HG02759 (cell line): ENCODE measurements at regions not wholly inside any gene's neighbourhood (a gene's known extent, or its start where the extent isn't known, plus 50 kb on each side); places are given as distances from the start of the nearest gene placed in this dataset.
A peak's percentile ranks its signal among the peaks of the same experiment; 100 is the strongest.

ENCODE experiments used
- ATAC-seq: cut with Tn5 transposase; IDR thresholded peaks from one replicate; pipeline ENCODE4 v1.9.1; 2021; ENCODE audit warnings: mild to moderate bottlenecking, moderate library complexity; ENCODE audit not compliant: unreplicated experiment

DNA sequence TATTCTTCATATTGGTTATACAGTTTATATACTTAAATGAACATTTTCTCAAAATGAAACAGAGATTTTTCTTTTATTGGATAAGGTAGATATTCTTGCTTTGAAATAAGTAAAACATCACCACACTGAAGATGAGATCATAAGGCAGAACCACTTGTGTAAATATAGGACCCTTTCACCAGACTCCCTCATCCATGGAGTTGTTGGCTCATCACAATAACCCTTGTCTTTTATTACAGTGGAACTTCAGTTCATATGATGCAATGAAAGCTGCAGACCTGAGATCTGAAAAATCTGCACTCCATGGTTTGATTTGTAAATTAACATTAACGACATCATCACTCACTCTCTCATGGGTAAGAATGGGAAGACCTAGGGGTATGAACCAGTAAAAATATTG is 51.9 kb upstream of the DBX2 start:
- ATAC-seq = no peak

GRCh38 chr12:45105996-45106395 is 55.1 kb upstream of the DBX2 start:
- no peak for ATAC-seq

DNA sequence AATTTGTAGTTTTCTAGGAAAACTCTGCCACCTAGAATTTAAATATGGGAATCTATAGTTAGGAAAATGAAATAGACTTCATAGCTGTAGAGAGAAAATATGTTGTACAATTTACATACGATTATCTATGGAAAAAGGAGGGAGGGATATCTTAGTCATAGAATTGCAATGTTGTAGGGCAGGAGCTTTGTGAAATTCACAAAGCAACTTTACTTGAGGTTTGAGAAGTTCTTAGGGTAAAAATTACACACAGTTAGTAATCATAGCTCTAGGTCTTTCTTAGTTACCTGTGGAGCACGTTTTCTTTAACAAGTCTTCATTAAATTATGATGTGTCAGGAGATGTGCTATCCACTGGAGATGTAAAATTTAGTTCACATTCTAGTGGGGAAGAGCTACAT is 61.4 kb upstream of the DBX2 start:
- no peak for ATAC-seq

GRCh38 chr12:45121224-45121623 is 70.3 kb upstream of the DBX2 start:
- no peak for ATAC-seq

- ATAC-seq = no peak
These were observed 72.0 kb upstream of the DBX2 start for GRCh38 chr12:45122768-45123380.

DNA sequence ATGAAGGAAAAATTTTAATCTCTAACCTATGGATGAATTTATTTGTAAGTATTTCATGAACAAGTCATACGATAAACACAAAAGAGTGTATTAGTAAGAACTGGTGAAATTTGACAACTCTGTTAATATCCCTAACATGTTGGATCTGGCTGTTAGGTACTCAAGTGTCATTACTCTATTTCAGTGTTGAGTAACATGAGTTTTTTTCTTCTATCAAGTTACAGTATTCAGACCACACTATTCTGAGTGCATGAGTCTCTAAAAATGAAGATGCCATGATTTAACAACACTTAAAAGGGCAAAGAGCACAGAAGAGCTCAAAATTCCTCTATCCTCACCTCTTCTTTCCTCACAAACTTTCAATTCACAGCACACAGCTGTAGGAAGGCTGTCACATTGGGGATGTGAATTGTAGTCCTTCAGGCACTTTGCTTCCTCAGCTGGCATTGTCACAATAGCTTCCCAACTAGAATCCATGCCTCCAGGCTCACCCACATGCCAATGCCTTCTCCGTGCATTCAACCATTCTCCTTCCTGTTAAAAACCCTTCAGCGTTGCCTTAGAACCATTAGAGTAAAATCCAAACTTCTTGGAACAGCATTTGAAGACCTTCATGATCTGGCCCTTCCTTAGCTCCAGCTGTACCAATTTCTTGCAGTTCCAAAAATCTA is 73.7 kb upstream of the DBX2 start:
- ATAC-seq = no peak

DNA sequence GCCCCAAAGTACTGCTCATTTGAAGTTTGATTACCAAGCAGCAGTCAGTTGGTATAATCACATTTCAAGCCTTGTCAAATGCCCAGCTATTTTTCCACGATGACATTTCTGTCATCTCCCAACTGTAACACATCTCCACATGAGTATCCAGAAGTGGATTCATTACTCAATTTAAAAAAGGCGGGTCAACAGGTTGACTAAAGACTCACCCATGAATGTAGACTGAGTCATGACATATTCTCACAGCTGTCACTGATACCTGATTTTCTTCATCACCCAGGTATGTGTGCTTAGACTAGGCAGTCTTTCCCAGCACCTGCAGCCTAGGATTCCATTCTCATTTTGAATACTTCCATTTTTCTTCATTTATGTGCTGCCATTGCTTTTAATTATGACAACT is 75.1 kb upstream of the DBX2 start:
- ATAC-seq = no peak

DNA sequence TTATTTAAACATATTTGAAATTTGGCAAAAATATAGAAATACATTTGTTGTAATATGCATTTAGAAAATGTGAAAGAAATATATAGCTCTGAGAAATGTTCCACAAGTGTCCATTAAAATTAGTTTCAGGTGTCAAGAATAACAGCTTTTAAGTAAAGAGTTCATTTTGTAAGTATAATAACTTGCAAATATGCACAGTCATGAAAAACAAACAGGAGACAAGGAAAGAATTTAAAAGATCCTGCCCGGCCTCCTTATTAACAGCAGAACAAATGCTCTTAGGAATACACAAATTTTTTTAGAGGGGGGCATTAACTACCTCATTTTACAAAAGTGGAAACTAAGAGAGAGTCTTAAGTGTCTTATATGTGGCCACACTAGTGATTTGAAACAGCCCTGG is 77.7 kb upstream of the DBX2 start:
- no peak for ATAC-seq

DNA sequence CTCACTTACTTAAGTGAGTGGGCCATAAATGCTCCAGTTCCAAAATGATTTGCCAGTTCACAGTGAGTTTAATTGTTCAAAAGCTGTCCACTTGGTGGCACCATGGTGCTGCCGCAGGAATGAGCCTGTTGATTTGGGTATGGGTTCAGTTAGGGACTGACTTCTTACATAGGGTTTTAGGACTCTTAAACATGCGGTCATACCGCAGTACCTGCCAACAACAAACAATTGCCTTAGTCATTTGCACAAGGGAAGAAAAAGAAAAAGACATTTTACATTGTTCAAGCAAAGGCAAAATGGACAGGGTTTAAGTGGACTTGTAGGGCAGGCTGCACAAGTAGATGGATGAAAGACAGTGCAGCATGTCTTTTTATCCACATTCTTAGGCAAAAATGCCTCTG is 80.0 kb upstream of the DBX2 start:
- ATAC-seq = peak; percentile 91

- no peak for ATAC-seq
These were observed 80.6 kb upstream of the DBX2 start for GRCh38 chr12:45131506-45131905.

- no peak for ATAC-seq
These were observed 77.3 kb upstream of the ANO6 start for GRCh38 chr12:45138609-45139008.

- ATAC-seq = no peak
These were observed 67.9 kb upstream of the ANO6 start for GRCh38 chr12:45148006-45148405.

- ATAC-seq = no peak
These were observed 67.3 kb upstream of the ANO6 start for GRCh38 chr12:45148619-45149018.

DNA sequence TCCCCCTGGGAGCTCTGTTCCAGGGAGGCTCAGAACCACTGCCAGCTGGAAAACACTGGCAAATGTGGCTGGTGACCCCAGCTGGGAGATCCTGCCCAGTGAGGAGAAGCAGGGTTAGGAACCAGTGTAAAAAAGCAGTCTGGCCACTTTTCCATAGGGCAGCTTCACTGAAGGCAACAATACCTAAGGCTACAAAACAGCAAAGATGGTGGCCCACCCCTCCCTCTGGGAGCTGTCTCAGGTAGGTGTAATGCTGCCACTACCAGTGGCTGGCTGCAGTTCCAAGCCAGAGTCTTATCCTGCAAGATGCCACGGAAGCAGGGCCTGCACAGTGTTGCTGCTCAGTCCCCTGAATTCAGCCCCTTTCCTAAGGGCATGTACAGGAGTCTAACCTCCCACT is 50.6 kb upstream of the ANO6 start:
- no peak for ATAC-seq

- ATAC-seq = no peak
These were observed 49.8 kb upstream of the ANO6 start for GRCh38 chr12:45166056-45166455.
